Stimulated activated CD8-positive, alpha-beta memory T cell treated with anti-CD3 and anti-CD28 coated beads, Interleukin-4, amount 100 ng/mL, for 1 hour (primary cell): ENCODE measurements at regions not wholly inside any gene's neighbourhood (a gene's known extent, or its start where the extent isn't known, plus 50 kb on each side); places are given as distances from the start of the nearest gene placed in this dataset.
"Not testable (repeated sequence)": the region's sequence is repeated elsewhere in the genome, so short reads cannot be mapped to it uniquely, and the experiment has no call there.

Source experiments
- DNase-seq, 2 donors: peaks; one replicate each; pipeline ENCODE4 v3.0.0-alpha.2; 2020; ENCODE audit warnings: low read depth in 2 of 2, low spot score in 1 of 2

GRCh38 chr6:11427723-11428245 lies 109.8 kb upstream of the TMEM170B start:
- no peak for DNase-seq

DNA sequence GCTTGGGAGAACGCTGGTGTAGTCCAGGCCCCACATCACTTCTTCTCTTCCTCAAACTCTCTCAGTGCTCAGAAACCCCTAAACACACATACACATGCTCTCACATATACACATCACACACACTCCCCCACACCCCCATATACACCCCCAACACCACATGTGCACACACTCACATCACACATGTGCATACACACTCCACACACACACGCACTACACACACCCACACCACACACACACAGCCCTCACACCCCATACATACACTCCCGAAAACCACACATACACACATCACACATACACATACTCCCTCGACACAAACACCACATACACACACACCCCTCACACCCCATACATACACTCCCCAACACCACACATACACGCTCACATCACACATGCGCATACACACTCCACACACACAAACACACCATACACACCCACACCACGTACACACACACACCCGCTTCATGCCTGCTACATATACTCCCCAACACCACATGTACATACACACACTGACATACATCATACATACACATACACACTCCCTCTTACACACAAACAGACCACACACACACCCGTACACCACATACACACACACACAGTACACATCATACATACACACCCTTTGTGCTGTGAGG lies 110.3 kb upstream of the TMEM170B start:
- DNase-seq: no peak

DNA sequence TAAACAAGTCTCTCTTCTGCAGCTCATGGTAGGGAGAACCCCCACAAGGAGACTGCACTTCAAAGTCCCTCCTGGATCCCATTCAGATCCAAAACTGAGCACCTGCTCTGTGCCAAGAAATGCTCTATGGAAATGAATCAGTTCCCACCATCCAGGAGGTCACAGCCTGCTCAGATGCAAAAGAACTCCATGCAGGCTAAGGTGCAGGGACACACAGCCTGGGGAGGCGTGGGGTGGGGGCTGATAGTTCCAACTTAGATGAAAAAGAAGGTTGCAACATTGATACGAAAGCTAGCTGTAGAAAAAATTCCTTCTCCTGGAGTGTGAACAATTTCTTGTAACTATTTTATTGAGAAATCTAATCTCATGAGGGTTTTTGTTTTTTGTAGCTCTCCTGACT lies 111.0 kb upstream of the TMEM170B start:
- no peak for DNase-seq

GRCh38 chr6:11425876-11426275 lies 111.7 kb upstream of the TMEM170B start:
- DNase-seq: no peak

- DNase-seq: no peak
These were observed 112.1 kb upstream of the TMEM170B start for GRCh38 chr6:11425431-11425871.

DNA sequence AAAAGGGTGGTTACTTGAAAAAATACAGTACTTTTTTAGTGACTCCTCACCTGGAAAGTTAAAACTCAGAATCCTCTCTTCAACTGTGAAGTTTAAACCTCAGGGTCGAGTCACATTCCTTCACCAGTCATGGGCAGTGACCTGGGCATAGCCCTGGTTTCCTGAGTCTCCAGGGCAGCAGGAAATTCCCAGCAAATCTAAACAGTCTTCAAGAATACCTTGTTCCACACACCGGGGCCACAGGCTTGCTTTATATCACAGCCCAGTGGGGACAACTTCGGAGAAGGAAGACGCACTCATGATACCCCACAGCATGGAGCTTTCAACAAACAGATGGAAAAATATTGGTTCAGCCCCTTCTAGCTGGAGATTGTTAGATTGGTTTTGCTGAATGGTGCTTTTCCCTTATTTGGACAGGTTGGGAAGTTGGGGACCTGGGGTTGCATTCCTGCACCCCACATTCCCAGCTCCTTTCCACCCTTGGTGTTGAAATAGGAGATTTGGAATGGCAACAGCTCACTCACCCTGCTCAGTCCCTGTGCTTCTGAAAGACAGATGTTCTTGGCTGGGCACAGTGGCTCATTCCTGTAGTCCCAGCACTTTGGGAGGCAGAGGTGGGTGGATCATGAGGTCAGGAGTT lies 113.0 kb upstream of the TMEM170B start:
- no peak for DNase-seq

DNA sequence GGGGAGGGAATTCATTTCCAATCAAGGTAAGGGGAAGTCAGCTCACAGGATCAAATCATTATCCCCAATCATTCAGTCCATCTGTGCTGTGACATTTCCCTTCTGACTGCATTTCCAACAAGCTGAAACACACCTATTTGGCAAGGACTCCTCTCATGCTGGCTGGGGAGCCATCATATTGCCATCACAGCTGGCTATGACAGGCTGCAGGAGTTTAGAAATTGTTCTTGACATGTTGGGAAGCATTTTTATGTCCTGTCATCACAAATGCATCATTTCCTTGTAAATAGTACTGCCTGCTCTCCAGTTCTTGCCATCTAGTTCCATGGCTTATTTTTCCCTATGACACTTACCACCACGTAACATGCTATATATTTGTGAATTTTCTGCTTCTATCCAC lies 113.9 kb upstream of the TMEM170B start:
- no peak for DNase-seq

- no peak for DNase-seq
These were observed 114.5 kb upstream of the TMEM170B start for GRCh38 chr6:11423072-11423471.

DNA sequence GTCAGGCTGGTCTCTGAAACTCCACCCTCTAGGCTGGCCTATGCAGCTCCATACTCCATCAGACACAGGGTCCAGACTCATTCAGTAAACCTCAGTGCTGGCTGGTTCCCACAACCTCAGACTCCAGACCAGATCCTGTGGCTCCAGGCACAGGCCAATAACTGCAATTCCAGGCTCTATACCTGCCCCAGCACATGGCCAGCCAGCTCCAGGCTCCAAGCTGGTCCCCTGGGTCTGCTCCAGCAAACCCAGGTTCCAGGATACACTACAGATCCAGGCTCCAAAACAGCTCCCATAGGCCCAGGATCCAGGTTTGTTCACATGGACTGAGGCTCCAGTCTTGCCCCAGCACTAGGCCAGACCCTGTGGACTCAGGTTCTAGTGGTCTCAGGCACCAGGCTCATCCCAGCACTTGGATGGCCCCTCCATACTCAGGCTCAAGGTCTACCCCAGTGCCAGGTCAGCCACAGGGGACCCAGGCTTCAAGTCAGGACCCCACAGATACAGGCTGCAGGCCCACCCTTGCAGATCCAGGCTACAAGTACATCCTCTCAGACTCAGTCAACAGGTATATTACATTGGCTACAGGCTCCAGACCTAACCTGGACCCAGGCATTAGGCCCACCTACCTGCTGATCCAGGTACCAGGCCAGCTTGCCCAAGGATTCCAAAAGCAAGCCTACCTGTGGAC lies 117.6 kb upstream of the TMEM170B start:
- no peak for DNase-seq

GRCh38 chr6:11418290-11418905 lies 119.2 kb upstream of the TMEM170B start:
- no peak for DNase-seq

DNA sequence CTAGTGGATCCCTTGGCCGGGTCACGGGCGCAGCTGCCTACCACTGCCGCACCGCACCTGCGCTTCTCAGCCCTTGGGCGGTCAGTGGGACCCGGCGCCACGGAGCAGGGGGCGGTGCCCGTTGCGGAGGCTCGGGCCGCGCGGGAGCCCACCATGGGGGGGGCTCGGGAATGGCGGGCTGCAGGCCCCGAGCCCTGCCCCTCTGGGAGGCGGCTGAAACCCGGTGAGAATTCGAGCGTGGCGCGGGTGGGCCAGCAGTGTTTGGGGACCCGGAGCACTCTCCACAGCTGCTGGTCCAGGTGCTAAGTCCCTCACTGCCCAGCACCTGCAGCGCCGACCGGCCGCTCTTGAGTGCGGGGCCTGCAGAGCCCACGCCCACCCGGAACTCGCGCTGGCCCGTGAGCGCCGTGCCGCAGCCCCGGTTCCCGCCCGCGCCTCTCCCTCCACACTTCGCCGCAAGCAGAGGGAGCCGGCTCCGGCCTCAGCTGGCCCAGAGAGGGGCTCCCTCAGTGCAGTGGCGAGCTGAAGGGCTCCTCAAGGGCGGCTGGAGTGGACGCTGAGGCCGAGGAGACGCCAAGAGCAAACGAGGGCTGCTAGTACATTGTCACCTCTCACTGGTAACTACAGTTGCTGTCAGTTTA lies 120.5 kb upstream of the TMEM170B start:
- DNase-seq: no peak

GRCh38 chr6:11416099-11416935 lies 121.2 kb upstream of the TMEM170B start:
- not testable (repeated sequence) for DNase-seq

DNA sequence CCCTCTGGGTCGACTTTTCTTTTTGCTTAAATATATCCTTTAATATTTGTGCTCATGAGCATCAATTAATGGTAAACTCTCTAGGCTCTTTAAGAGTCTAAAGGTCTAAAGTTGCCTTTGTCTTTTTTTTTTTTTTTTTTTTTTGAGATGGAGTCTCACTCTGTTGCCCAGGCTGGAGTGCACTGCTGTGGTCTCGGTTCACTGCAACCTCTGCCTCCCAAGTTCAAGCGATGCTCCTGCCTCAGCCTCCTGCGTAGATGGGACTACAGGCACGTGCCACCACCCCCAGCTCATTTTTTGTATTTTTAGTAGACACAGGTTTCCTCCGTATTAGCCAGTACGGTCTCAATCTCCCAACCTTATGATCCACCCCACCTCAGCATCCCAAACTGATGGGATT lies 122.0 kb upstream of the TMEM170B start:
- no peak for DNase-seq

DNA sequence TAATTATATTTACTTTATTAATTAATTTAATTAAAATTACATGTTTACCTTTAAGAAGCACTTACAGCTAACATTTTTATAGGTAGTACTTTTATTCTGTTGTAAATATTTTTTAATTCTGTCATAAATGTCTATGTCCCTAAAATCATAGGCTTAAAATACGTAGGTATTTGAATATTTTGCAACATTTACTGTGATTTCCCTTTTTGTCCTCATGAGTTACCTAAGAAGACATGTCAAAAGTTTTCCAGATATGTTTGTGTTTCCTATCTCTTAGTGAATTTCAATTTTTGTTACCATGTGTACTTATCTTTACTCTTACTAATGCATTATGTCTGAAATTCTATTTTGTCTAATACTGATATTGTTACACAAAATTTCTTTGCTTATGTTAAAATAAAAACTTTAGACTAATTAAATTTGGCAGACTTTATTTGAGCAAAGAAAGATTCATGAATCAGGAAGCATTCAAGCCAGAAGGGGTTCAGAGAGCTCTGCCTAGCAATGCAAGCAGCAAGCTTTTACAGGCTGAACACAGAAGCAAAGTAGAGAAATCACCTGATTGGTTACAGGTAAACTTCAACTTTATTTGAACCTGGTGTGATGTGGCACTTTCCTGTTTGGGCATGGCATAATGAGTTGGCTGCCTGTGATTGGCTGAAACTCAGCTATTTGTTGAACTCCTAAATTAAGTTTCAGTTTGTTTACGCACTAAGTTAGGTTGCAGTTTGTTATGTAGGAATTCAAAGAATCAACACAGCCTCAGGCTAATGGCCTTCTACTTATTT lies 123.2 kb upstream of the TMEM170B start:
- DNase-seq: no peak

- DNase-seq: no peak
These were observed 123.8 kb upstream of the TMEM170B start for GRCh38 chr6:11413728-11414127.

DNA sequence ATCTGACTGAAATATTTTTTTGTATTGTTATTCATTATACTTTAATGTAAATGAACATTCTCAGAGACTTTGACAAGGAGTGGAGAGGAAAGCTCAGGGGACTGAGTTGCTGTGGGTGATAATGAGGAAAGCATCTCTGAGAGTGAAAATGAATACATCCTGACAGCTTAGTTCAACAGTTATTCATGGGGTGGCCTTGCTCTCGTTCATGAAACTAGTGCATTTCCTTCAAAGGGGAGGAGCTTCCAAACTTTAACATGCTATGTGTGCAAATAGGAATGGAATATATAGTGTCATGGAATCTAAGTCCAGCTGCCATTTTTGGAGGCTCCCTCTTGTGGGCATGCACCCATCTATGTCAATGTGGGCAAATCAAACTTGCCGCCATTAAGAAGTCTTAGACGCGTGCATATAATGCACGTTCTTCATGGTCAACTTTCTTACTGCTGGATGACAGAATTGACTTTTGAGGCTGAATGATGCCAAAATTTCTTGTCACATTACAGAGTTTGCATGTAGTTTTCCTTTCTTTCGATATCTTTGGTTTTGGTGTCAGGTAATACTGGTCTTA lies 124.3 kb upstream of the TMEM170B start:
- no peak for DNase-seq

GRCh38 chr6:11412616-11413015 lies 124.9 kb upstream of the TMEM170B start:
- no peak for DNase-seq

- DNase-seq: no peak
These were observed 125.5 kb upstream of the TMEM170B start for GRCh38 chr6:11412011-11412424.

DNA sequence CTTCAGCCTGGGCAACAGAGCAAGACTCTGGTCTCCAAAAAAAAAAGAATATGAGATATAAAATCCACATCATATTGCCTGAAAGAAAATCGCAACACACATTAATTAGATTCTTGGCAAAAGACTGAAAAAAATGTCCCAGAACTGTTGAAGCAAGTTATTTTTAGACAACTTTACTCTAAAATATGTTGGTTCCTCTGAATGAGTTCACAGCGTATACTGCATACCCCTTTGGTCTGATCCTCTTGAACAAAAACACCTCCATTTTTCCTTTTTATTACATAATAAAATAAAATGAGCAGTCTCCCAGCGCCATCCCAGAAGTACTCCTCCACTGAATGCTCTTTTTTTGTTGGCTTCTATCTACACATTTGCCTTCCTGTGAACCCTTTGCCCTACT lies 126.0 kb upstream of the TMEM170B start:
- no peak for DNase-seq
